ENCODE measurements at regions not wholly inside any gene's neighbourhood (a gene's known extent, or its start where the extent isn't known, plus 50 kb on each side); places are given as distances from the start of the nearest gene placed in this dataset.

DNA sequence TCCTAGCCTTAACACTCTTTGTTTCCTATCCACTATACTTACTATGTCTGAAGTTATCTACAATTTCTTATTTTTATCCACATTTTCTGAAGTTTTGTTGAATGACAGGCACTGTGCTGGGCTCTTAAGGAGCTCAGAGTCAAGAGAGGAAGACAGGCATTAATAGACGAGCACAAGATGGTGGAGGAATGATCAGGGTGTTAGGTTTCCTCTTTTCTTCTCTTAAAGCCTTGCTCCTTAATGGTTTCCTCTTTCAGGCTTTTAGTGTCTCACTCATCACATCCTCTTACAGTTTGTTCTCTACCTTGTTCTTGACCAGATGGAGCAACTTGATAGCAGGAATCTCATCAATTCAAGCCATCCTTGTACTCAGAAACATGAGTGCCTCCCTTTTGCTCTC is 52.9 kb upstream of the BCL6 start:
- Mint-ChIP-seq H3K27me3 (ENCODE audit: low read depth) (no peaks in the 10 kb centered on the region; the same call in 1 of the 2 replicates), H3K36me3 (peaks cover 4% of the 10 kb centered on the region), H3K9me3 (peaks cover 10% of the 10 kb centered on the region), H3K27ac (no peak overlapping the region), H3K4me3 (no peak overlapping the region), H3K4me1 (peaks cover 10% of the 10 kb centered on the region)
- ATAC-seq (no peak; the same call in 1 of the 2 replicates), DNase-seq (ENCODE audit: low spot score) (no peak)
- TF ChIP-seq, protein P1, sequence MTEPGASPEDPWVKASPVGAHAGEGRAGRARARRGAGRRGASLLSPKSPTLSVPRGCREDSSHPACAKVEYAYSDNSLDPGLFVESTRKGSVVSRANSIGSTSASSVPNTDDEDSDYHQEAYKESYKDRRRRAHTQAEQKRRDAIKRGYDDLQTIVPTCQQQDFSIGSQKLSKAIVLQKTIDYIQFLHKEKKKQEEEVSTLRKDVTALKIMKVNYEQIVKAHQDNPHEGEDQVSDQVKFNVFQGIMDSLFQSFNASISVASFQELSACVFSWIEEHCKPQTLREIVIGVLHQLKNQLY (CRISPR knock-in tag; IDR thresholded peaks at IDR 0.05) = no peak
- CTCF ChIA-PET = no interaction called here
- POLR2A ChIA-PET = no interaction called here

DNA sequence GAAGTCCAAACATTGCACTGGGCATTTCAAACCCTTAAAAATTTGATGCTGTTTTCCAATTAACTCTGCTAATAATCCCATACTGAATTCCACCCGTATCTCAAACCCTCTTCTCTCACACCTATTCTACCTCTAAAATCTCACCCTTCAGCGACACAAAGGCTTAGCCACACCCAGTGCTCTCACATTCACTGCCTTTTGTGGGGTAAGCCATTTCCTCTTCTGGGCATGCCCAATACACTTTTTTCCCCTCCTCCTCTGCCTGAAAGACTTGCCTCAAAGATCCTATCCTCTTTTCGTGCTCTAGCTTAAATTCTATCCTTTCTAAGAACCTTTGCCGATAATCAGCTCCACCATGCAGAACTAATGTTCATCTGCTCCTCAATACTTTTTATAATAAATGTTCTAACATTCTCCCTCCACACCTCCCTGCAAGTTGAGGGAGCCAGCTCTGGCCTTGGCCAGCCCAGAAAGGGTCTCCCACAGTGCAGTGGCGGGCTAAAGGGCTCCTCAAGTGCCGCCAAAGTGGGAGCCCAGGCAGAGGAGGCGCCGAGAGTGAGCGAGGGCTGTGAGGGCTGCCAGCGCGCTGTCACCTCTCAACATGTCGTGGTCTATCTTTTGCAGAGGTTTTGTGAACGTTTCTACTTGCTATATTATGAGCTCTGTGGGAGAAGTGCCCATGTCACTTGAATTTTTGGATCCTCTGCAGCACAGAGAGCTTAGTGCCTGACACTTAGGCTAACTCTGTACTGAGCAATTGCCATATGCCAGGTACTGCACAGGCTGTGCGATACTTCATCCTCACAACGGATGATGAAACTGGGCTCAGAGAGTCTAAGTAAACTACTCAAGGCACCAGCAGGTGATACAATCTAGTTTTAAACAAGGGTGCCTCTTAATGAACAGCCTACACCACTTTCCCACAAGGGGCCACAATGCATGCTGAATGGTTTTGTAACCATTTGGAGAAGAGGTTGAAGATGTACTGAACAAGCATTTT is 53.6 kb upstream of the BCL6 start:
- TF ChIP-seq ZNF396 (CRISPR knock-in tag; IDR thresholded peaks at IDR 0.05; ENCODE audit: borderline replicate concordance) = no peak
- 0 out of 2 replicates have a peak, but pooled peaks have one; percentile 28 for TF ChIP-seq ETV6 (CRISPR knock-in tag; IDR thresholded peaks at IDR 0.05)
- DNase-seq (ENCODE audit: low spot score) (no peak), ATAC-seq (peak; percentile 70)
- POLR2A ChIA-PET = no interaction called here
- no peak overlapping the region for H3K4me3 Mint-ChIP-seq
- CTCF ChIA-PET = no interaction called here
- H3K36me3 Mint-ChIP-seq = peaks cover 4% of the 10 kb centered on the region
- no peak overlapping the region for H3K27ac Mint-ChIP-seq
- no peaks in the 10 kb centered on the region; the same call in 1 of the 2 replicates for H3K27me3 Mint-ChIP-seq (ENCODE audit: low read depth)
- peaks cover 10% of the 10 kb centered on the region for H3K9me3 Mint-ChIP-seq
- peaks cover 12% of the 10 kb centered on the region for H3K4me1 Mint-ChIP-seq

DNA sequence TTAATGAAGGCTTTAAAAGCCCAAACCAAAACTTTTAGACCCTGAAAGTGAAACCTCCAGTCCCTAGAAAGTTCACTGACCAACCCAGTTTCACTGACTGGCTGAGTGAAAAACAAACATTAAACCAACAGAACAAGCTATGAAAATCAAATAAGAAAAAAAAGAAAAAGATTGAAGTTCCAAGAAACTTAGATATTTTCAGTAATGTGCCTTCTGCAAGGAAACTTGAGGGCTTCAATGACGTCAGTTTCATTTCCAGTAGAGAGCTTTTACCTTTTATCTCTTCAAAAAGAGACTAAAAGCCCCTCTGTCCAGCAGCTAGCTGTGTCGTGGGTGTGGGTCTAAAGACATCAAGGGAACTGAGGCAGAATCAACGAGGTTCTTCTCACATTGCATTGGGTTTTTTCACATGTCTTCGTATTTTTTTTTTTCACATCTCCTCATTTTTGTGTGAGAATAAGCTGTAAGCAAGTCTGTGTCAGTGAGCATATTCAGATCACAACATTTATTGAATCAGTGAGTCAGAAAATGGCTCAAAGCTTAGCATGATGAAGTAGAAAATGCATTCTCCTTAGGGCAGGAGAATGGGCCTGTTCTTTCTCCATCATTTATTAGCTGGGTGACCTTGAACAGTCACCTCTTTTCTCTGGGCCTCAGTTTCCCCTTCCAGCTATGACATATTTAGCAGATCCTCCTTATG is 54.8 kb upstream of the BCL6 start:
- TF ChIP-seq, protein P2, sequence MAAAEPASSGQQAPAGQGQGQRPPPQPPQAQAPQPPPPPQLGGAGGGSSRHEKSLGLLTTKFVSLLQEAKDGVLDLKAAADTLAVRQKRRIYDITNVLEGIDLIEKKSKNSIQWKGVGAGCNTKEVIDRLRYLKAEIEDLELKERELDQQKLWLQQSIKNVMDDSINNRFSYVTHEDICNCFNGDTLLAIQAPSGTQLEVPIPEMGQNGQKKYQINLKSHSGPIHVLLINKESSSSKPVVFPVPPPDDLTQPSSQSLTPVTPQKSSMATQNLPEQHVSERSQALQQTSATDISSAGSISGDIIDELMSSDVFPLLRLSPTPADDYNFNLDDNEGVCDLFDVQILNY (CRISPR knock-in tag; IDR thresholded peaks at IDR 0.05) = no peak
- no peak for TF ChIP-seq NR3C1 (CRISPR knock-in tag; conservative IDR thresholded peaks at IDR 0.05; ENCODE audit: low read depth)
- TF ChIP-seq, protein P3, sequence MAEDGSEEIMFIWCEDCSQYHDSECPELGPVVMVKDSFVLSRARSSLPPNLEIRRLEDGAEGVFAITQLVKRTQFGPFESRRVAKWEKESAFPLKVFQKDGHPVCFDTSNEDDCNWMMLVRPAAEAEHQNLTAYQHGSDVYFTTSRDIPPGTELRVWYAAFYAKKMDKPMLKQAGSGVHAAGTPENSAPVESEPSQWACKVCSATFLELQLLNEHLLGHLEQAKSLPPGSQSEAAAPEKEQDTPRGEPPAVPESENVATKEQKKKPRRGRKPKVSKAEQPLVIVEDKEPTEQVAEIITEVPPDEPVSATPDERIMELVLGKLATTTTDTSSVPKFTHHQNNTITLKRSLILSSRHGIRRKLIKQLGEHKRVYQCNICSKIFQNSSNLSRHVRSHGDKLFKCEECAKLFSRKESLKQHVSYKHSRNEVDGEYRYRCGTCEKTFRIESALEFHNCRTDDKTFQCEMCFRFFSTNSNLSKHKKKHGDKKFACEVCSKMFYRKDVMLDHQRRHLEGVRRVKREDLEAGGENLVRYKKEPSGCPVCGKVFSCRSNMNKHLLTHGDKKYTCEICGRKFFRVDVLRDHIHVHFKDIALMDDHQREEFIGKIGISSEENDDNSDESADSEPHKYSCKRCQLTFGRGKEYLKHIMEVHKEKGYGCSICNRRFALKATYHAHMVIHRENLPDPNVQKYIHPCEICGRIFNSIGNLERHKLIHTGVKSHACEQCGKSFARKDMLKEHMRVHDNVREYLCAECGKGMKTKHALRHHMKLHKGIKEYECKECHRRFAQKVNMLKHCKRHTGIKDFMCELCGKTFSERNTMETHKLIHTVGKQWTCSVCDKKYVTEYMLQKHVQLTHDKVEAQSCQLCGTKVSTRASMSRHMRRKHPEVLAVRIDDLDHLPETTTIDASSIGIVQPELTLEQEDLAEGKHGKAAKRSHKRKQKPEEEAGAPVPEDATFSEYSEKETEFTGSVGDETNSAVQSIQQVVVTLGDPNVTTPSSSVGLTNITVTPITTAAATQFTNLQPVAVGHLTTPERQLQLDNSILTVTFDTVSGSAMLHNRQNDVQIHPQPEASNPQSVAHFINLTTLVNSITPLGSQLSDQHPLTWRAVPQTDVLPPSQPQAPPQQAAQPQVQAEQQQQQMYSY (CRISPR knock-in tag; IDR thresholded peaks at IDR 0.05) = no peak
- no peak for TF ChIP-seq NFE2L1 (CRISPR knock-in tag; IDR thresholded peaks at IDR 0.05)
- TF ChIP-seq ZNF232 (CRISPR knock-in tag; IDR thresholded peaks at IDR 0.05) = no peak
- TF ChIP-seq, protein P4, sequence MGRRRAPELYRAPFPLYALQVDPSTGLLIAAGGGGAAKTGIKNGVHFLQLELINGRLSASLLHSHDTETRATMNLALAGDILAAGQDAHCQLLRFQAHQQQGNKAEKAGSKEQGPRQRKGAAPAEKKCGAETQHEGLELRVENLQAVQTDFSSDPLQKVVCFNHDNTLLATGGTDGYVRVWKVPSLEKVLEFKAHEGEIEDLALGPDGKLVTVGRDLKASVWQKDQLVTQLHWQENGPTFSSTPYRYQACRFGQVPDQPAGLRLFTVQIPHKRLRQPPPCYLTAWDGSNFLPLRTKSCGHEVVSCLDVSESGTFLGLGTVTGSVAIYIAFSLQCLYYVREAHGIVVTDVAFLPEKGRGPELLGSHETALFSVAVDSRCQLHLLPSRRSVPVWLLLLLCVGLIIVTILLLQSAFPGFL (CRISPR knock-in tag; IDR thresholded peaks at IDR 0.05; ENCODE audit: borderline replicate concordance) = no peak
- no peak for TF ChIP-seq EMX1 (CRISPR knock-in tag; IDR thresholded peaks at IDR 0.05)
- no peak for TF ChIP-seq PRRX2 (CRISPR knock-in tag; IDR thresholded peaks at IDR 0.05)
- TF ChIP-seq, protein P5, sequence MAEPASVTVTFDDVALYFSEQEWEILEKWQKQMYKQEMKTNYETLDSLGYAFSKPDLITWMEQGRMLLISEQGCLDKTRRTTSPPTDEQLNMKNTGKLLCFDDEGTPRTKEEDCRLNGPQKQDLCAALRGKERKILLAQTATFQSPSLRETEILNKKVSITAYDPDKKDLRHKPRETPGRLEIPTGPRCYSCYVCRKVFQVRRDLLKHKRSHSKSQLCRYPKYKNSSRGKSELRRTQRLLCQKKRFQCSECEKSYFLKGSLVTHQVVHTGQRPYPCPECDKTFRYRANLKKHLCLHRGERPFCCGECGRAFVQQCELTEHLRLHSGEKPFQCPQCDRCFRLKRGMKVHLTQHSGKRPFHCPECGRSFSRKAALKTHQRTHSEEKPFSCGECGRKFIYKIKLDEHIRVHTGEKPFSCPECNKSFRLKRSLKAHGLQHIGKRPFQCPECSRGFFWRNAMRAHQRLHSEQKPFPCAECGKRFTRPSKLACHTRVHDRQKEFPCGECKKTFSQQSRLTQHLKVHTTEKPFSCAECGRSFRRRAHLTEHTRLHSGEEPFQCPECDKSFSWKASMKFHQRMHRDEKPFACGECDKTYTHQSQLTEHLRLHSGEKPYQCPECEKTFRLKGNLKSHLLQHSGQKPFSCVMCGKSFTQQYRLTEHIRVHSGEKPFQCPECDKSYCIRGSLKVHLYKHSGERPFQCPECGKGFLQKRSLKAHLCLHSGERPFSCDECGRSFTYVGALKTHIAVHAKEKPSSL (CRISPR knock-in tag; conservative IDR thresholded peaks at IDR 0.05) = no peak
- no peak for TF ChIP-seq ESRRA (CRISPR knock-in tag; IDR thresholded peaks at IDR 0.05; ENCODE audit: borderline replicate concordance)
- TF ChIP-seq ELF4 (CRISPR knock-in tag; IDR thresholded peaks at IDR 0.05; ENCODE audit: low read depth) = no peak
- TF ChIP-seq JAZF1 (CRISPR knock-in tag; IDR thresholded peaks at IDR 0.05) = no peak
- TF ChIP-seq SP1 (CRISPR knock-in tag; conservative IDR thresholded peaks at IDR 0.05) = no peak
- TF ChIP-seq KAT7 (CRISPR knock-in tag; IDR thresholded peaks at IDR 0.05; ENCODE audit: borderline replicate concordance) = no peak
- Mint-ChIP-seq H3K27ac (no peak overlapping the region; the same call in 1 of the 2 replicates), H3K9me3 (peaks cover 10% of the 10 kb centered on the region), H3K27me3 (ENCODE audit: low read depth) (no peaks in the 10 kb centered on the region; the same call in 1 of the 2 replicates), H3K4me1 (peaks cover 22% of the 10 kb centered on the region), H3K4me3 (no peak overlapping the region), H3K36me3 (peaks cover 4% of the 10 kb centered on the region)
- ChIA-PET POLR2A (no interaction called here), CTCF (interaction anchor here (0.6 to 1.2 kb wide), 2 partner anchors 59 to 408 kb away, joined by 3 to 4 read pairs; no protein-coding TSS in a partner anchor)
- no peak for DNase-seq (ENCODE audit: low spot score)
- no peak for ATAC-seq

All from WTC11 (cell line).